K562 (cell line): ENCODE measurements at regions not wholly inside any gene's neighbourhood (a gene's known extent, or its start where the extent isn't known, plus 50 kb on each side); places are given as distances from the start of the nearest gene placed in this dataset.
"Not testable (repeated sequence)": the region's sequence is repeated elsewhere in the genome, so short reads cannot be mapped to it uniquely, and the experiment has no call there.

Experiments
- ATAC-seq: fragments of 200-7000 bp; cut with Tn5 transposase; 3 replicates; pipeline ENCODE4 v1.9.1; 2020; ENCODE audit warnings: moderate library complexity
- BruUV-seq: library from RNA; stranded (reverse); fragments of 400-500 nt; replicated peaks from 2 replicates; lab custom pipeline; 2021; lab: Mats Ljungman, UMichigan
- CTCF ChIA-PET: fragments of 300-600 bp; formaldehyde crosslinking; extraction: SDS; loops from one replicate; lab custom pipeline; 2021; ENCODE audit warnings: low intra/inter-chr PET ratio; lab: Yijun Ruan, JAX
- POLR2A ChIA-PET: fragments of 300-600, 350-650 bp; sonication (Branson Sonifier 250); formaldehyde crosslinking; extraction: SDS; loops from one replicate; lab custom pipeline; 2021; ENCODE audit warnings: antibody characterized with exemption, inconsistent platforms; lab: Yijun Ruan, JAX
- DNase-seq, 4 experiments: peaks; one replicate each; pipeline versions ENCODE4 v3.0.0 to v3.0.0-alpha.2; 2011 to 2018; ENCODE audit warnings: low spot score in 3 of 4, mixed read lengths in 3 of 4; ENCODE audit errors: extremely low read depth in 1 of 4
- FAIRE-seq: peaks from 2 replicates; lab custom pipeline; 2011; peaks lifted over from hg19 to GRCh38; lab: Jason Lieb, UNC
- H2AFZ ChIP-seq: 2 replicates; pipeline ENCODE4 v1.6.0; 2011; ENCODE audit warnings: low read depth, low read length, control low read depth, inconsistent platforms
- H3K27ac ChIP-seq: fragments of 200-600 bp; 3 replicates; pipeline ENCODE4 v1.8.0; 2011; ENCODE audit warnings: low read depth, mild to moderate bottlenecking, control low read depth, inconsistent platforms, low read length, moderate library complexity, mixed read lengths; ENCODE audit errors: extremely low read depth
- H3K27me3 ChIP-seq, 2 experiments: fragments of 300-600 bp in 1 of 2; 2 replicates in 1 of 2; 3 replicates in 1 of 2; pipeline versions ENCODE4 v1.6.0 to v1.8.0; 2011; ENCODE audit warnings: inconsistent platforms in 2 of 2, low read length in 2 of 2, mild to moderate bottlenecking in 1 of 2, mixed read lengths in 1 of 2, moderate library complexity in 1 of 2; ENCODE audit not compliant: control insufficient read depth in 2 of 2, insufficient read depth in 2 of 2
- H3K36me3 ChIP-seq: fragments of 300-600 bp; 3 replicates; pipeline ENCODE4 v1.8.0; 2011; ENCODE audit warnings: mild to moderate bottlenecking, low read length, inconsistent platforms; ENCODE audit not compliant: control insufficient read depth, insufficient read depth
- H3K4me1 ChIP-seq, 2 experiments: fragments of 200-600 bp in 1 of 2; replicated peaks in 1 of 2; 2 replicates in 1 of 2; 3 replicates in 1 of 2; pipeline versions ENCODE4 v1.5.1 to v1.8.0; 2011; ENCODE audit warnings: inconsistent platforms in 2 of 2, low read length in 2 of 2, mild to moderate bottlenecking in 1 of 2, mixed read lengths in 1 of 2, moderate library complexity in 1 of 2; ENCODE audit not compliant: control insufficient read depth in 2 of 2, insufficient read depth in 2 of 2
- H3K4me2 ChIP-seq: 2 replicates; pipeline ENCODE4 v1.6.1; 2011; ENCODE audit warnings: low read length, control low read depth, inconsistent platforms, mixed read lengths; ENCODE audit not compliant: insufficient read depth
- H3K4me3 ChIP-seq: fragments of 200-600 bp; sonication (generic), shearing (Covaris generic); 2 replicates; pipeline ENCODE4 v1.5.1; 2016; ENCODE audit warnings: control low read depth, inconsistent platforms
- H3K79me2 ChIP-seq: fragments of 200-600 bp; 3 replicates; pipeline ENCODE4 v1.8.0; 2011; ENCODE audit warnings: low read length, inconsistent platforms; ENCODE audit not compliant: control insufficient read depth, insufficient read depth
- H3K9ac ChIP-seq, 2 experiments: 2 replicates each; pipeline versions ENCODE4 v1.6.0 to v1.6.1; 2011; ENCODE audit warnings: low read depth in 2 of 2, low read length in 2 of 2, control low read depth in 1 of 2, inconsistent platforms in 1 of 2, mild to moderate bottlenecking in 1 of 2, mixed read lengths in 1 of 2; ENCODE audit not compliant: insufficient read depth in 1 of 2
- H3K9me1 ChIP-seq: one replicate; pipeline ENCODE4 v1.6.0; 2011; ENCODE audit warnings: inconsistent platforms, mild to moderate bottlenecking, low read length, moderate library complexity; ENCODE audit not compliant: control insufficient read depth, insufficient read depth
- H3K9me3 ChIP-seq: replicated peaks from 2 replicates; pipeline ENCODE4 v1.5.1; 2011; ENCODE audit warnings: low read depth, low read length, inconsistent platforms; ENCODE audit not compliant: control insufficient read depth, insufficient read depth
- H4K20me1 ChIP-seq: replicated peaks from 2 replicates; pipeline ENCODE4 v1.6.1; 2011; ENCODE audit warnings: low read length, inconsistent platforms, mixed read lengths; ENCODE audit not compliant: control insufficient read depth, insufficient read depth
- WGBS: fragments of 100-300 bp; shearing (Covaris generic); methylation state at CpG from one replicate; pipeline ENCODE4 v1.1.6; 2016; ENCODE audit warnings: low coverage, mixed read lengths; ENCODE audit not compliant: insufficient coverage; ENCODE audit errors: missing lambda C conversion rate; 5-methylcytosine and 5-hydroxymethylcytosine counted together
- in situ Hi-C: fragments of 300-500 bp; cut with MboI; formaldehyde crosslinking; loops from 4 replicates; pipeline ENCODE4 v1.15.0; 2018; ENCODE audit warnings: inconsistent platforms, mixed read lengths
- intact Hi-C: fragments of 100-400 bp; cut with micrococcal nuclease; formaldehyde crosslinking; loops from 2 replicates; pipeline ENCODE4 v1.14.2; 2022
- TF ChIP-seq, protein P1 (sequence below): fragments of 450-650 bp; IDR thresholded peaks from 2 replicates; pipeline ENCODE4 v1.6.1; 2016; ENCODE audit warnings: low read depth

DNA sequence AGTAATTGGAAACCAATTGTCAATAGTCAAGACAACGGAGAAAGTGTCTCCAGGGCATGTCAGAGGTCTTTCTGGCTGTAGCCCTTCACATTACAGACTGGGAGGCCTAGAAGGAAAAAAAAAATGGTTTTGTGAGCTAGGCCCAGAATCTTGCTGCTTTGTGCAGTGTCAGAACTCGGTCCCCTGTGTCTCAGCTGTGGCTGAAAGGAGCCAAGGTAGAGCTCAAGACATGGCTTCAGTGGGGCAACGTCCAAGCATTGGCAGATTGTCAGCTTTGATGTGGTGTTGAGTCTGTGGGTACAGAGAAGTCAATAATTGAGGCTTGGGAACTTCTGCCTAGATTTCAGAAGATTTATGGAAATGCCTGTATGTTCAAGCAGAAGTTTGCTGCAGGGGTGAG is 103.0 kb downstream of the UGT2B28 start (continued):
- TF ChIP-seq, protein P1, sequence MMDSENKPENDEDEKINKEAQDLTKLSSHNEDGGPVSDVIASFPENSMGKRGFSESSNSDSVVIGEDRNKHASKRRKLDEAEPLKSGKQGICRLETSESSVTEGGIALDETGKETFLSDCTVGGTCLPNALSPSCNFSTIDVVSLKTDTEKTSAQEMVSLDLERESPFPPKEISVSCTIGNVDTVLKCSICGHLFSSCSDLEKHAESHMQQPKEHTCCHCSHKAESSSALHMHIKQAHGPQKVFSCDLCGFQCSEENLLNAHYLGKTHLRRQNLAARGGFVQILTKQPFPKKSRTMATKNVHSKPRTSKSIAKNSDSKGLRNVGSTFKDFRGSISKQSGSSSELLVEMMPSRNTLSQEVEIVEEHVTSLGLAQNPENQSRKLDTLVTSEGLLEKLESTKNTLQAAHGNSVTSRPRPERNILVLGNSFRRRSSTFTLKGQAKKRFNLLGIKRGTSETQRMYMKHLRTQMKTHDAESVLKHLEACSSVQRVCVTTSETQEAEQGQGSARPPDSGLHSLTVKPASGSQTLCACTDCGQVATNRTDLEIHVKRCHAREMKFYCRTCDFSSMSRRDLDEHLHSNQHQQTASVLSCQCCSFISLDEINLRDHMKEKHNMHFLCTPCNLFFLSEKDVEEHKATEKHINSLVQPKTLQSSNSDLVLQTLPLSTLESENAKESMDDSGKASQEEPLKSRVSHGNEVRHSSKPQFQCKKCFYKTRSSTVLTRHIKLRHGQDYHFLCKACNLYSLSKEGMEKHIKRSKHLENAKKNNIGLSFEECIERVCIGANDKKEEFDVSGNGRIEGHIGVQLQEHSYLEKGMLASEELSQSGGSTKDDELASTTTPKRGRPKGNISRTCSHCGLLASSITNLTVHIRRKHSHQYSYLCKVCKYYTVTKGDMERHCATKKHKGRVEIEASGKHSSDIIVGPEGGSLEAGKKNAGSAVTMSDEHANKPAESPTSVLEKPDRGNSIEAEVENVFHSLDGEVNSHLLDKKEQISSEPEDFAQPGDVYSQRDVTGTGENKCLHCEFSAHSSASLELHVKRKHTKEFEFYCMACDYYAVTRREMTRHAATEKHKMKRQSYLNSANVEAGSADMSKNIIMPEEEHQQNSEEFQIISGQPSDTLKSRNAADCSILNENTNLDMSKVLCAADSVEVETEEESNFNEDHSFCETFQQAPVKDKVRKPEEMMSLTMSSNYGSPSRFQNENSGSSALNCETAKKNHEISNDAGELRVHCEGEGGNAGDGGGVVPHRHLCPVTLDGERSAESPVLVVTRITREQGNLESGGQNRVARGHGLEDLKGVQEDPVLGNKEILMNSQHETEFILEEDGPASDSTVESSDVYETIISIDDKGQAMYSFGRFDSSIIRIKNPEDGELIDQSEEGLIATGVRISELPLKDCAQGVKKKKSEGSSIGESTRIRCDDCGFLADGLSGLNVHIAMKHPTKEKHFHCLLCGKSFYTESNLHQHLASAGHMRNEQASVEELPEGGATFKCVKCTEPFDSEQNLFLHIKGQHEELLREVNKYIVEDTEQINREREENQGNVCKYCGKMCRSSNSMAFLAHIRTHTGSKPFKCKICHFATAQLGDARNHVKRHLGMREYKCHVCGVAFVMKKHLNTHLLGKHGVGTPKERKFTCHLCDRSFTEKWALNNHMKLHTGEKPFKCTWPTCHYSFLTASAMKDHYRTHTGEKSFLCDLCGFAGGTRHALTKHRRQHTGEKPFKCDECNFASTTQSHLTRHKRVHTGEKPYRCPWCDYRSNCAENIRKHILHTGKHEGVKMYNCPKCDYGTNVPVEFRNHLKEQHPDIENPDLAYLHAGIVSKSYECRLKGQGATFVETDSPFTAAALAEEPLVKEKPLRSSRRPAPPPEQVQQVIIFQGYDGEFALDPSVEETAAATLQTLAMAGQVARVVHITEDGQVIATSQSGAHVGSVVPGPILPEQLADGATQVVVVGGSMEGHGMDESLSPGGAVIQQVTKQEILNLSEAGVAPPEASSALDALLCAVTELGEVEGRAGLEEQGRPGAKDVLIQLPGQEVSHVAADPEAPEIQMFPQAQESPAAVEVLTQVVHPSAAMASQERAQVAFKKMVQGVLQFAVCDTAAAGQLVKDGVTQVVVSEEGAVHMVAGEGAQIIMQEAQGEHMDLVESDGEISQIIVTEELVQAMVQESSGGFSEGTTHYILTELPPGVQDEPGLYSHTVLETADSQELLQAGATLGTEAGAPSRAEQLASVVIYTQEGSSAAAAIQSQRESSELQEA: no peak

DNA sequence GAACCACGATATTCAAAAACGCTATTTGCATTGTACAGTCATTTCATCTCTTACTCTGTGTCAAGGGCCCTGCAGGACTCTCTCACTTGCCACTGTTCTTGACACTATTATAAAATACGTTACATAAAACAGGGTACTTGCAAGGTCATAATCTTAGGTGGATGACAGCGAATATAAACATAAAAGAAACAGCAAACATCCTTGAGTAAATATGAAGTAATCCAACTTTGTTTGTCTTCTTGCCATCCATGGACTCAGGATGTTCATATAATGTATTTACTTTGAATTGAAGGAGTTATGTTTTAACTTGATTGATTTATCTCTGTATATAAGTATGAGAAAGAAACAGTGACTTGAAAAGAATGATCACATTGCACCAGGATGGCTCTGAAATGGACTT is 106.6 kb downstream of the UGT2B4 start:
- intact Hi-C loops, H3K4me2 ChIP-seq: not testable (repeated sequence)

More for the DNA sequence above, 106.6 kb downstream of the UGT2B4 start:
- ATAC-seq, FAIRE-seq, H3K9ac ChIP-seq, H3K4me1 ChIP-seq, POLR2A ChIA-PET, DNase-seq, H3K79me2 ChIP-seq, H3K27ac ChIP-seq, H3K4me3 ChIP-seq, H3K9me3 ChIP-seq, H3K36me3 ChIP-seq, in situ Hi-C loops, H3K27me3 ChIP-seq, CTCF ChIA-PET, BruUV-seq, H2AFZ ChIP-seq, H3K9me1 ChIP-seq, H4K20me1 ChIP-seq: not testable (repeated sequence)
- 2% methylated on average over 4 of the region's 4 CpGs for WGBS
